GM12878 (cell line): ENCODE measurements at regions not wholly inside any gene's neighbourhood (a gene's known extent, or its start where the extent isn't known, plus 50 kb on each side); places are given as distances from the start of the nearest gene placed in this dataset.

Experiments used
- HDGF ChIP-seq: fragments of 450-650 bp; IDR thresholded peaks from 2 replicates; pipeline ENCODE4 v1.6.1; 2016; ENCODE audit warnings: antibody characterized with exemption
- IRF4 ChIP-seq: IDR thresholded peaks from 2 replicates; pipeline ENCODE4 v1.6.1; 2011; ENCODE audit warnings: low read depth, low read length
- POLR2A ChIP-seq: IDR thresholded peaks from 2 replicates; pipeline ENCODE4 v1.6.1; 2011; ENCODE audit warnings: low read depth, mild to moderate bottlenecking, low read length
- PRDM15 ChIP-seq: fragments of 450-650 bp; formaldehyde crosslinking; IDR thresholded peaks from 2 replicates; pipeline ENCODE4 v1.4.0; 2020; ENCODE audit warnings: mild to moderate bottlenecking, moderate library complexity
- SIN3A ChIP-seq: IDR thresholded peaks from 2 replicates; pipeline ENCODE4 v1.6.1; 2012; ENCODE audit warnings: low read depth, low read length, improper control_type of control experiment
- YY1 ChIP-seq: IDR thresholded peaks from 2 replicates; pipeline ENCODE4 v1.6.1; 2011; ENCODE audit warnings: low read depth, mild to moderate bottlenecking, low read length
- TF ChIP-seq, protein P1 (sequence below), 3 experiments: IDR thresholded peaks in 2 of 3; conservative IDR thresholded peaks in 1 of 3; 2 replicates each; pipeline ENCODE4 v1.5.1; 2011; ENCODE audit warnings: low read depth in 3 of 3, low read length in 3 of 3, mild to moderate bottlenecking in 3 of 3, control low read depth in 2 of 3, moderate library complexity in 2 of 3, inconsistent platforms in 1 of 3, mixed read lengths in 1 of 3; ENCODE audit not compliant: control insufficient read depth in 2 of 3, insufficient read depth in 1 of 3; ENCODE audit errors: extremely low read depth in 1 of 3
- TF ChIP-seq, protein P2 (sequence below): IDR thresholded peaks from 2 replicates; pipeline ENCODE4 v1.6.1; 2012; ENCODE audit warnings: low read length, inconsistent platforms

DNA sequence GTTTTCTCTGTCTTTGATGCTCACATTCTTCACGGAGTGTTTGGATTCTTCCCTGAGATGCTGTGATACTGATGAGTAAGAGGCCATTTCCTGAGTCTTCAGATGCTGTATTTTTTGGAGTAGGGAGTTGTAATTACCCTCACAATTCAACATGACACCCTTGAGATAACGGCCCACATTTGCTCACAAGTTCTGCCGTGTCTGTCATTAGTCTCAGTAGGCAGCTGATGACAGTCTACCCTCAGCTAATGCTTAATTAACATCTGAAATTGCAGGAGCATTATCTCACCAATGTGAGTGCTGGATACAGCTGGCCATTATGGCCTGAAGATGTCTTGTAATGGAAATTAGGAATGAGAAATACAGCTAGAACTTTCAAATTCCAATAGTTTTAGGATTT is 307.1 kb upstream of the ADCY2 start:
- TF ChIP-seq POLR2A, result no peak
- TF ChIP-seq, protein P1, sequence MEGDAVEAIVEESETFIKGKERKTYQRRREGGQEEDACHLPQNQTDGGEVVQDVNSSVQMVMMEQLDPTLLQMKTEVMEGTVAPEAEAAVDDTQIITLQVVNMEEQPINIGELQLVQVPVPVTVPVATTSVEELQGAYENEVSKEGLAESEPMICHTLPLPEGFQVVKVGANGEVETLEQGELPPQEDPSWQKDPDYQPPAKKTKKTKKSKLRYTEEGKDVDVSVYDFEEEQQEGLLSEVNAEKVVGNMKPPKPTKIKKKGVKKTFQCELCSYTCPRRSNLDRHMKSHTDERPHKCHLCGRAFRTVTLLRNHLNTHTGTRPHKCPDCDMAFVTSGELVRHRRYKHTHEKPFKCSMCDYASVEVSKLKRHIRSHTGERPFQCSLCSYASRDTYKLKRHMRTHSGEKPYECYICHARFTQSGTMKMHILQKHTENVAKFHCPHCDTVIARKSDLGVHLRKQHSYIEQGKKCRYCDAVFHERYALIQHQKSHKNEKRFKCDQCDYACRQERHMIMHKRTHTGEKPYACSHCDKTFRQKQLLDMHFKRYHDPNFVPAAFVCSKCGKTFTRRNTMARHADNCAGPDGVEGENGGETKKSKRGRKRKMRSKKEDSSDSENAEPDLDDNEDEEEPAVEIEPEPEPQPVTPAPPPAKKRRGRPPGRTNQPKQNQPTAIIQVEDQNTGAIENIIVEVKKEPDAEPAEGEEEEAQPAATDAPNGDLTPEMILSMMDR (IDR thresholded peaks at IDR 0.05 in 2 of 3, conservative IDR thresholded peaks at IDR 0.05 in 1 of 3; ENCODE audit: control insufficient read depth in 2 of 3, extremely low read depth in 1 of 3, insufficient read depth in 1 of 3, low read depth in 3 of 3, low read length in 3 of 3), result no peak
- no peak for TF ChIP-seq PRDM15
- TF ChIP-seq, protein P2, sequence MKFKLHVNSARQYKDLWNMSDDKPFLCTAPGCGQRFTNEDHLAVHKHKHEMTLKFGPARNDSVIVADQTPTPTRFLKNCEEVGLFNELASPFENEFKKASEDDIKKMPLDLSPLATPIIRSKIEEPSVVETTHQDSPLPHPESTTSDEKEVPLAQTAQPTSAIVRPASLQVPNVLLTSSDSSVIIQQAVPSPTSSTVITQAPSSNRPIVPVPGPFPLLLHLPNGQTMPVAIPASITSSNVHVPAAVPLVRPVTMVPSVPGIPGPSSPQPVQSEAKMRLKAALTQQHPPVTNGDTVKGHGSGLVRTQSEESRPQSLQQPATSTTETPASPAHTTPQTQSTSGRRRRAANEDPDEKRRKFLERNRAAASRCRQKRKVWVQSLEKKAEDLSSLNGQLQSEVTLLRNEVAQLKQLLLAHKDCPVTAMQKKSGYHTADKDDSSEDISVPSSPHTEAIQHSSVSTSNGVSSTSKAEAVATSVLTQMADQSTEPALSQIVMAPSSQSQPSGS, result no peak
- no peak for TF ChIP-seq SIN3A
- TF ChIP-seq YY1, result no peak
- TF ChIP-seq IRF4, result no peak
- TF ChIP-seq HDGF, result no peak
